ENCODE measurements at regions not wholly inside any gene's neighbourhood (a gene's known extent, or its start where the extent isn't known, plus 50 kb on each side); places are given as distances from the start of the nearest gene placed in this dataset.
"Not testable (repeated sequence)": the region's sequence is repeated elsewhere in the genome, so short reads cannot be mapped to it uniquely, and the experiment has no call there.

DNA sequence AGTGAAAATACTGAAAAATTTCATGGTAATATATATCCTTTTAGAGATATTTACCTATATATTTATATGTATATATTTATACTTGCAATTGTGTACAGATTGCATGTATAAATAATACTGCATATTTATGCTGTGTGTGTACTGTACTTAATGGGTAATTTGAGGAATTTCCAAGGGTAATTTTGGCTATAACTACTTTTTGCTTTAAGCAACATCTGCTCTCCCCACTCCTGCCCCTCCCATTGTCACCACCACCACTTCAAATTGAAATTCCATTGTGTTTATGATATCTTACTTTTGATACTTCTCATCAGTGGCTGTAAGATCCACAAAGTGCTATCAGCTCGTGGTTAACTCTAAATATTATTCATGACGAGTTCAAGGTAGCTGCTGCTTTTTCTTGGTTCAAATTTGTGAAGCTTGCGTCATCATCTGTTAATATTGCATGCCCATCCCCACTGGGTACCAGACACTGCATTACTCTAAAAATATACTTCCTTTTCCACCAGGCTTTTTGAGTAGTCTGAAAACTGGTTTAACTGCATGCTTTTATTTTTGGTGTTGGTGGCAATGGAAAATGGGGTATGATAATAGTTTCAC lies 91.7 kb upstream of the MITF start:
- no peak for DNase-seq (ENCODE audit: low read depth in 3 of 3)

DNA sequence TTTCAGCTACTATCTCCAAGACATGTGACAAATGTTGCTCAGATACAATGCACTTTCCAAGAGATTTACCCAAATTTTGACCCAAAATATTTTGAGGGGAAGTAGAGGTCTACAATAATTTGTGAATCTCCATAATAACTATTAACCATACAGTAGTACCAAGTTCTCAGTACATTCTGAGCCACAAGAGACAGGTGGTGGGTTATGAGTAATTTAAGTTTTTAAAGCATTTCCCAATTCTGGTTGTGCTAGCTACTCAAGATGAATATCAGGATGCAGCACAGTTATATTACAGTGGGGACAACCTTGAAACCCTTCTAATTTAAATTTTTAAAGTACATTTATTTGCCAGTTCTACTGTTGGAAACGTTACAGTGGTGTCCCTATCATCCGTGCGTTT lies 92.2 kb upstream of the MITF start:
- DNase-seq (ENCODE audit: low read depth in 3 of 3): no peak

DNA sequence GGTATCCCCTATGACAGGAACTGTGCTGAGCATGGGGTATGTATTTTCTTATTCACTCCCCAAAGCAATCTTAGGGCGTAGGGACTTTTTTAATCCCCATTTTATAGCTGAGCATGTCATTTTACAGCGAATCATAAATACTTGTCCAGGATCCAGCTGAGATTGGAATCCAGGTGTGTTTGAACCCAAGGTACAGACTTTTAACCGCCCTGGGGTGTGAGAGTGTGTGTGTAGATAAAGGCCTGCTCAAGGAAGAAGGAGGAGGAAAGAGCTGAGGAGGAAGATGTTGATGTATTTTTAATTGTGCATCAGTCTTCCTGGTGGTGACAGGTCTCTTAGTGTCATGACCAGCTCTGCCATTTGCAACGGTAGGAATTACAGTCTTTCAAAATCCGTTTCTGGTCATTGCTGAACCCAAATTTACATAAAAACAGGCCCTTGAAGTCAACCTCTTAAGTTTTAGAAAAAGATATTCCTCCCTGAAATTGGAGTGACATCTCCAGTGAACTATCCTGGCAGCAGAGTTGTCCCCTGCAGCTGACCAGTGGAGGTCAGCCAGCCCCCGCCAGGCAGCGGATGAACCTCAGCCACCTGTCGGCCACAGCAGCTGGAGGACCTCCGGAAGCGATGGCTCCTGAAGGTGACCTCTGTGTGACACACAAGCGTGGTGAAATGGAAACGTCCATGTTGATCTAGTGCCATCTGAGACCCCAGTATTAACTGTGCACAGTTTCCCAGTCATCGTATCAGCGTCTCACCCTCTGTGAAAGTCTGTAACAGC lies 92.8 kb upstream of the MITF start:
- no peak for DNase-seq (ENCODE audit: low read depth in 3 of 3)

DNA sequence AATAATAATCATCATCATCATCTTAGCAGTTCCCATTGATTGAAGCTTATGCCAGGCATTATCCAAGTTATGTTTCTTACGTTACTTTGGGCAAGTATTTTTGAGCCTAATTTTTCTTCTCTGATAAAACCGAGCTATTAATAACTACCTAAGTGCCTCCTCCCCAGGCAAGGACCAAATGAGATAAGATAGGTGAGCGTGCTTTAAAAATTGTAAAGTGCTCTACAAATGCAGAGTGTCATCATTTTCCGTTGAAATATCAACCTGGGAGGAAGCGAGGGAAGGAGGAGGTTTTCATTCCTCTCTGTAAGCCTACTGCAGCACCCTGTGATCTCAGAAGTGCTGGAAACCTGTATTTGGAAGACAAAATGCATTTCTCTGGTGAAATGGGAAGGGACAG lies 96.7 kb upstream of the MITF start:
- DNase-seq (ENCODE audit: low read depth in 3 of 3): no peak

GRCh38 chr3:69639851-69640250 lies 99.4 kb upstream of the MITF start:
- DNase-seq (ENCODE audit: low read depth in 3 of 3): no peak

DNA sequence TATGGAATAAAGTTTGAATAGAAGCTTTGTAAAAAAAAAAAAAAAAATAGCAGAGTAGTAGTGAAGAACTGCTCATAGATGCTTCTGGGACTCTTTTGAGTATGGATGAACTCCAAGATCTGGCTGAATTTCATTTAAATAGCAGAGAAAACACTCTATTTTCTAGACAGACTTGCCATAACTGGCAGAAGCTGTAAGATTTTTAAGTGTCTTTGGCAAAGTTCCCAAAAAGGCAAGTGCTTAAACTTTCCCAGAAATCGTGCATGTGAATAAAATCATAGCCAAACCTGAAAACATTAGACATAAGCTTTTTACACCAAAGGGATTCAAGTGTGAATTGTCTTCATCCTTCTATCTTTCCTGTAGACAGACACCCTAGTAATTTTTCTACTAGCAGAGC lies 110.3 kb upstream of the MITF start:
- DNase-seq (ENCODE audit: low read depth in 3 of 3): no peak

- DNase-seq (ENCODE audit: low read depth in 3 of 3): no peak
These were observed 126.0 kb upstream of the MITF start for GRCh38 chr3:69613286-69613685.

DNA sequence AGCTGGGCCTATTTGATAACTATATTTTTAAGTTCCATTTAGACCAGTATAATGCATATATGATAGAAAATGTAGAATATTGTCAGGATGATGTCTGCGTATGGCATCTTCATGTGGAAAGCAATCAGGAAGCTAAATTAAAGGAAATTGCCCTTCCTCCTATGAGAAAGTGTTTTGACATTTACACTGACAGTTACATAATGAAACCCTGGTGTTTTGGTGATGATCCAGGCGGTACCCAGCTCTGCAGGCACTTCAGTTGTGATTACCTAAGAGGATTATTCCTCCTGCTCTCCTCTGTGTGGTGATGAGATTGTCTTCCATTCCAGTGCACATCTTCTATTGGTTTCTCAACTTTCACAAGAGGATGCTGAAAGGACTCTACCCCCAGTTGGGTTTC lies 126.5 kb upstream of the MITF start:
- DNase-seq (ENCODE audit: low read depth in 3 of 3): no peak

DNA sequence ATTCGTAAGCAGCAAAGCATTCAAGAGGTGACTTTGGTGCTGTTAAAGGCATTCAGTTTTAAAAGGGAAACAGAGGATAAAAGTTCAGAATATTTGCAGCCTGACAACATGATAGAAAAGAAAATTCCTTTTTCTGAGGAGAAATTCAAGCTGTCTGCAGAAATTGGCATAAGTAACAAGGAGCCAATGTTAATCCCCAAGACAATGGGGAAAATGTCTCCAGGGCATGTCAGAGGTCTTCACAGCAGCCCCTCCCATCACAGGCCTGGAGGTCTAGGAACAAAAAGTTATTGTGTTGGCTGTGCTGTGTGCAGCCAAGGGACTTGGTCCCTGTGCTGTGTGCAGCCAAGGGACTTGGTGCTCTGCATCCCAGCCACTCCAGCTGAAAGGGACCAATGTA lies 129.7 kb upstream of the MITF start:
- DNase-seq (ENCODE audit: low read depth in 3 of 3): not testable (repeated sequence)

DNA sequence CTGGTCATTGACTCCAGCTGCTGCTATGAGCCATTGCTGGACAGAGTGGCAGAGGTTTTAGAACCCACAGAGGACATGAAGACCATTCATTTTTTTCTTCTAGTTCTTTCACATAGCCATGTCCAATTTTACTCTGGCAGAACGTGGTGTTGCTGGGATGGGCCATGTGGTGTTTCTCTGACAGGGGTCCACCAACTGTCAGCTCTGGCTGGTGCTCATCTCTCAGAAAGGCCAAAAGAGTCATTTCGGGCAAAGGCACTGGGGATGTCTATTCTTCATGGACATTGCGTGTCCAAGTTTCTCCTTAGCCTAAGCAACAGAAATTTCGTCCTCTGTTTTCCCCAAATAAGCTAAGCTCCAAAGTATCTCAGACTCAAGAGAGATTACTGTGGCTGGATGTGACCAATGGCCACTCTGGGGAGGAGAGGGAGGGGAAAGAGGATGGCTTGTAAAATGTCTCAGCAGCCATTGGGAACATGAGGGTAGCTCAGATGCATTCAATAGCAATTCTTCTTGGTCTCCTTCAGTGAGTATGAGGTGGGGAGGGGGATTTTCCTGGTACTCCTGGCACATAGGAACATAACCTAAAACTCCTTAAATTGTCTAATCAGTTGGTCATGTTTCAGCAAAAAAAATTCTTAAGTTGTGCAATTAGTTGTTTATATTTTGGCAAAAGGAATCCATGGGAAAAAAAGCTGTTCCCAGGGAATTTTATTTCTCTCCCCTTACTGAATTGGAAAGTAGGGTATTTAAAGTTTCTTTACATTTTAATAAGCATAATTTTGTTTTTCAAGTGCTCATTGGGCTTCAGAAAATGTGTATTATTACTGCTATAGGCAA lies 131.6 kb upstream of the MITF start:
- no peak for DNase-seq (ENCODE audit: low read depth in 3 of 3)

- no peak for DNase-seq (ENCODE audit: low read depth in 3 of 3)
These were observed 133.4 kb upstream of the MITF start for GRCh38 chr3:69605867-69606266.

DNA sequence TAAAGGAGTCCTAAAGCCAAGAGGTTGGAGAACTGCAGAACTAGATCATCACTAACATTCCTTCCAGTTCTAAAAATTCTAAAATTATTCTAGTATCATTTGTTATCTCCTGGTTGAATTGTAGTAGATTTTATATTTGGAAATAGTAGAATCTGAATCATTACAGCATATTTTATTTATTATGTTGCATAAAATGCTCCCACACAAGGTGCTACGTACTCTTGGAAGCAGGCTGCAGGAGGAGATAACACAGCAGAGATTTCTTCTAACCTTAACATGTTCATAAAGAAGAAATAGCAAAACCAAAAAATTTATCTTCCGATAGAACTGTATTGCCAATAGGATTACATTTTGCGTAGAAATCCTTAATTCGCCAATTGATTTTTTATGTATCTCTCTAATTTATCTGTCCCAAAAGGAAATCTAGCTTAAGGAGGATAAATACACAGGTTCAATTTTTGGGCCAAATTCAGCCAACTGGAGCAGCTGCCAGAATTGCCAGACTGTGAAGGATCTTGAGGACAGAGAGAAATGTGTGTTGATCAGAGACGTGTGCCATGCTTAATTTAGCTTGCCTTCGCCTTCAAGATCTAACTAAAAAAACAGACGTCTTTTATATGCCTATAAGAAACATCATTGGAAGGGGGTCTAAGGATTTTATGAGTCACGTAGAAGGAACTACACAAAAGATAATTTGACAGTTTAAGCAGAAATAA lies 134.4 kb upstream of the MITF start:
- DNase-seq (ENCODE audit: low read depth in 3 of 3): no peak

DNA sequence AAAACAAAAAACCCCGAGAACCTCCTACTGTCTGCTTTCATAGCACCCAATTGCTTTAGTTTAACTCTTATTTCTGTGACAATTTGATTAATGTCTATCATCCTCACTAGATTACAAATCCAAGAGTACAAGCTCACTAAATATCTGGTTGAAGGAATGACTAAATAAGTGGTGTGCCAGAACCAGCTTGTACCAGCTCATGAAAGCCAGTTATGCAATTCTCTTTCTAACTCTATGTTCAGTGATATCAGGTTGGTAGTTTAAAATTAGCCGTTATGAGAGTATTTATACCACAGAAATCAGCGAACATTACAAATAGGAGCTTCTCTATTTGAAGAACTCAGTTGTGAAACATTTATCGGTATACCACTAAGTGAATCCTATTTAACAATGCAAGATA lies 137.2 kb upstream of the MITF start:
- DNase-seq (ENCODE audit: low read depth in 3 of 3): no peak

GRCh38 chr3:69594286-69594685 lies 145.0 kb upstream of the MITF start:
- no peak for DNase-seq (ENCODE audit: low read depth in 3 of 3)

- DNase-seq (ENCODE audit: low read depth in 3 of 3): no peak
These were observed 148.0 kb upstream of the MITF start for GRCh38 chr3:69591164-69591736.

- DNase-seq (ENCODE audit: low read depth in 3 of 3): no peak
These were observed 149.2 kb upstream of the MITF start for GRCh38 chr3:69590111-69590510.

DNA sequence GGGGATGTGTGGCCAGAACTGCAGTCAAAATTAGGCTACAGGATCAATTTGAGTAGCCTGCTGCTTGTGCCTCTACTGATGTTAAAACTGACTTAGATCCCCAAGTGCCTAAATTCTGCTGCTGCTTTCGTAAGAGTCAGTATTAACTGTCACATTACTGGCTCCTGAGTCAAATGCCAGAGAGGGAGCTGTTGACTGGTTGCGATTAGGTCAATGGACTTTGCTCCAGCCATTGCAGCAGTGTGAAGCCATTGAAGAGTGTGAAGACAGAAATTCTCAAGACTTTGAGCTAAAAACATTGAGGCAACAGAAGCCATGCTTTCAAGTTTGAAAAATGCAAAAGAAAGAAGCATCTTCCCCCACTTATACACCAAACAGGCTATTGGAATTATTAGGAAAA lies 151.1 kb upstream of the MITF start:
- DNase-seq (ENCODE audit: low read depth in 3 of 3): no peak

GRCh38 chr3:69585472-69585871 lies 153.8 kb upstream of the MITF start:
- DNase-seq (ENCODE audit: low read depth in 3 of 3): no peak

- DNase-seq (ENCODE audit: low read depth in 3 of 3): no peak
These were observed 157.2 kb upstream of the MITF start for GRCh38 chr3:69582044-69582443.

DNA sequence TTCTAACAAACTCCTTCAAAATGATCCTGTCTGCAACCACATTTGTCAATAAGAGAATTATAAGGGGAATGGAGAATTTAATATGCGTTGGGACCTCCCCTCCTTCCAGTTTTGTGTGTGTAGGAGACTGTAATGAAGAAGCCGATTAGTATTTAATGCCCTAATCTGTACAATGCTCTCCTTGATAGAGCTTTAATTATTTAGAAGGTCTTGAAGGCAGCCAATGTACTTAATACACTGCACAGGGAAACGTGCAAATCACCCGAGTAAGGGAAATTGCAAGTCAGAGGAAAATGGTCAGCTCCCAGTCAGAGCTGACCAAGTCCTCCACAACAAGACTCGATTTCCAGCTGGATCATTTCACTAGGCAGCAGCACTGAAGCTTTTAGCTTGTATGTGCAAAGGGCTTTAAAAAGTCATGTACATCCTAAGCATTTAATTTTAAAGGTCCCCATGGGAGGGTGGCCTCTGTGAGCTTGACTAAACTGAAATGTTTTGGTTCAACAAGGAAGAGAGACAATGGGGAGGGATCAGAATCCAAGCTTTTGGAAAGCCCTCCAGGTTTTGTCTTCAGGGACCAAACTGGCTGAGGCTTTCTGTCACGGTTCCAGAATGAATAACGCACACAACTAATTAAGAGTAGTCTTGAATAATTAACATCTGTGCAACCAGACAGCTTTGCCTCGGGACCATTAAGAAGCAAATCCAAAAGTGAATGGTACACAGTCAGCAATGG lies 159.8 kb upstream of the MITF start:
- DNase-seq (ENCODE audit: low read depth in 3 of 3): no peak

- no peak for DNase-seq (ENCODE audit: low read depth in 3 of 3)
These were observed 169.7 kb upstream of the MITF start for GRCh38 chr3:69569520-69569919.

Measured in stimulated activated CD4-positive, alpha-beta T cell treated with anti-CD3 and anti-CD28 coated beads, TNF-alpha, amount 100 ng/mL, for 24 hours (primary cell).